ENCODE measurements at regions not wholly inside any gene's neighbourhood (a gene's known extent, or its start where the extent isn't known, plus 50 kb on each side); places are given as distances from the start of the nearest gene placed in this dataset.

GRCh38 chr13:82221621-82222020 is 1660.7 kb downstream of the SLITRK1 start:
- no peak for TF ChIP-seq CTCF (IDR thresholded peaks at IDR 0.05)
- TF ChIP-seq EZH2 (IDR thresholded peaks at IDR 0.05; ENCODE audit: borderline replicate concordance, insufficient read depth, low read depth, low read length, poor library complexity, severe bottlenecking), result no peak
